Testis (tissue), 2 donors: ENCODE measurements at regions not wholly inside any gene's neighbourhood (a gene's known extent, or its start where the extent isn't known, plus 50 kb on each side); places are given as distances from the start of the nearest gene placed in this dataset.

Experiments used
- DNase-seq: peaks from one replicate; pipeline ENCODE4 v3.0.0-alpha.2; 2019
- H3K27ac ChIP-seq, 2 donors: fragments of 200-600 bp; sonication (generic); one replicate each; pipeline ENCODE4 v1.5.1; 2019
- H3K27me3 ChIP-seq: fragments of 200-600 bp; sonication (generic); one replicate; pipeline ENCODE4 v1.5.1; 2019
- H3K36me3 ChIP-seq: fragments of 200-600 bp; sonication (generic); one replicate; pipeline ENCODE4 v1.5.1; 2017; ENCODE audit warnings: low read depth; ENCODE audit errors: missing control alignments
- H3K4me1 ChIP-seq: fragments of 200-600 bp; sonication (generic); one replicate; pipeline ENCODE4 v1.5.1; 2019
- H3K4me3 ChIP-seq, 2 donors: fragments of 200-600 bp; sonication (generic); one replicate each; pipeline ENCODE4 v1.5.1; 2017 to 2019
- H3K9me3 ChIP-seq: fragments of 200-600 bp; sonication (generic); one replicate; pipeline ENCODE4 v1.5.1; 2017
- CTCF ChIP-seq, 3 experiments: fragments of 450-650 bp in 2 of 3; fragments of 200-600 bp in 1 of 3; sonication (generic) in 1 of 3; IDR thresholded peaks; one replicate each; pipeline ENCODE4 v1.5.1; 2016 to 2019; ENCODE audit warnings: antibody characterized with exemption in 3 of 3, mild to moderate bottlenecking in 2 of 3, moderate library complexity in 1 of 3
- POLR2A ChIP-seq: fragments of 450-650 bp; IDR thresholded peaks from one replicate; pipeline ENCODE4 v1.6.1; 2017; ENCODE audit warnings: antibody characterized with exemption, mild to moderate bottlenecking, moderate library complexity
- WGBS, 2 donors: methylation state at CpG; one replicate each; pipeline ENCODE4 v1.1.5; 2018; 5-methylcytosine and 5-hydroxymethylcytosine counted together
- intact Hi-C: fragments of 100-400 bp; cut with DNase I; formaldehyde crosslinking; loops from one replicate; pipeline ENCODE4 v1.15.1; 2023; ENCODE audit warnings: low total_unique reads

DNA sequence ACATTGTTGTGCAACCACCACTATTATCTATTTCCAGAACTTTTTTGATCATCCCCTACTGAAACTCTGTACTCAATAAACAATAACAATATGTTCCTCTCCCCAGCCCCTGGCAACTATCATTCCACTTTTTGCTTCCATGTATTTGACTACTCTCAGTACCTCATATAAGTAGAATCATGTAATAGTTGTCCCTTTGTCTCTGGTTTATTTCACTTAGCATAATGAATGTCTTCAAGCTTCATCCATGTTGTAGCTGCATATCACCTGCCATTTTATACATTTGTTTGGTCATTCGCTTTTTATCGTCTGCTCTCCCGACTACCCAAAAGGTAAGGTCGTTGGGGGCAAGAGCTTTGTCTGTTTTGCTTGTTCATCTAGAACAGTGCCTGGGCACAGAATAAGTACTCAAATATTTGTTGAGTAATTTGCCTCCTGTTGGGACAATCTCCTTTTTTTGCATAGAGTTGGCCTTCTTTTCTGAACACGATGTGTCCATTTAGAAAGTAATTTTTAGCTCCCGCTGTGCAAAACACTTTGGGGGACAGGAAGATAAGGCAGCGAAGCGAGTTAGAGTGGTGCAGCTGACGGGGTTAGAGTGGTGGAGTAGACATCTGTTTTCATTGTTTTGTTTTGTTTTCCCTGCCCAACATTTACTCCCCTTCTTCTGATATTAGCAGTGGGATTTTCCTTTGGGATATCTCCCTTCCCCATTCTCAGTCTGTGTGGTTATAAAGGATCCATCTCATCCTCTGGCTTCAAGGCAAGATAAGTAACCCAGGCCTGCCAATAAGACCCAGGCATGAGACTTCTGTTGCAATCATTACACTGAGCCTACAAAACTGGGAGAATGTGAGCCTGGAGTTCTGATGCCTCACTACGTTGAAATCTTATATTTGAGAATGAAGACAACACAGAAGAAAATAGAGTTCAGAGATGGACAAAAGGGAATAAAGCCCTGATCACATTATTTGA lies 83.4 kb upstream of the RNU6-1 start:
- Histone ChIP-seq H3K27me3 (no peaks in the 10 kb centered on the region), H3K36me3 (no peaks in the 10 kb centered on the region), H3K4me1 (peaks cover 43% of the 10 kb centered on the region), H3K9me3 (no peaks in the 10 kb centered on the region), H3K4me3 (no peak overlapping the region), H3K27ac (peak overlapping the region; percentile 45 to 89)
- 48 to 64% methylated on average over 10 of the region's 10 CpGs for WGBS, 2 donors
- intact Hi-C loops: no loop called here
- TF ChIP-seq CTCF (IDR thresholded peaks at IDR 0.05) (no peak), POLR2A (no peak)
- no peak for DNase-seq

- WGBS, 2 donors: 79 to 83% methylated on average over 1 of the region's 1 CpG
- intact Hi-C loops: no loop called here
- Histone ChIP-seq H3K27ac (peak overlapping the region; percentile 45 to 89), H3K9me3 (no peaks in the 10 kb centered on the region), H3K36me3 (no peaks in the 10 kb centered on the region), H3K4me1 (peaks cover 44% of the 10 kb centered on the region), H3K4me3 (no peak overlapping the region), H3K27me3 (no peaks in the 10 kb centered on the region)
- DNase-seq: no peak
- TF ChIP-seq POLR2A (no peak), CTCF (IDR thresholded peaks at IDR 0.05) (no peak)
Measured at GRCh38 chr15:67924359-67924974, 84.6 kb upstream of the RNU6-1 start.

DNA sequence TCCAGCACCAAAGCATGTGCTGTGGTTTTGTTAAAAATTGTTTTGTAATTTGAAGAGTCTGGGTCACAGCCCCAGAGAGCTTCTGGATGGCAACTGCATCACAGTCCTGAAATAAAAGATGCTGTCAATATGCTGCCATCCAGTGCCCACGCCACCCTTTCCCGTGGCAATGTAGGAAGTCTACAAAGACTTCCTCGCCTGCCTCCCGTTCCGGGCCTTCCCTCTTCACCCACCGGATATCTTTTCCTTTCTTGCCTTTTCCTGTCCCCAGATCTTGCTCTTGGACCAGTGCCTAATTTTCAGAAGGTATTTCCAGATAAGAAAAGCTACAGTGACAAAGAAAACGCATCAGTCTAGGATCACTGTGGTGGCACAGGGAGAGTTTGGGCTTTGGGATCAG lies 85.3 kb upstream of the RNU6-1 start:
- WGBS, 2 donors: 68 to 77% methylated on average over 7 of the region's 7 CpGs
- Histone ChIP-seq H3K27ac (peak overlapping the region; percentile 45 to 89), H3K36me3 (no peaks in the 10 kb centered on the region), H3K4me3 (no peak overlapping the region), H3K9me3 (no peaks in the 10 kb centered on the region), H3K4me1 (peaks cover 44% of the 10 kb centered on the region), H3K27me3 (no peaks in the 10 kb centered on the region)
- DNase-seq: no peak
- intact Hi-C loops: no loop called here
- TF ChIP-seq CTCF (IDR thresholded peaks at IDR 0.05): no peak
- TF ChIP-seq POLR2A: no peak

- TF ChIP-seq POLR2A (no peak), CTCF (IDR thresholded peaks at IDR 0.05) (no peak)
- 25 to 52% methylated on average over 8 to 9 of the region's 9 CpGs for WGBS, 2 donors
- H3K27ac ChIP-seq: peak overlapping the region; percentile 3 to 89
- no peaks in the 10 kb centered on the region for H3K36me3 ChIP-seq
- H3K27me3 ChIP-seq: no peaks in the 10 kb centered on the region
- no peak overlapping the region for H3K4me3 ChIP-seq
- peaks cover 43% of the 10 kb centered on the region for H3K4me1 ChIP-seq
- no peaks in the 10 kb centered on the region for H3K9me3 ChIP-seq
- intact Hi-C loops: no loop called here
- peak; percentile 92 for DNase-seq
Measured at GRCh38 chr15:67927501-67928168, 87.8 kb upstream of the RNU6-1 start.
